GM19395 (cell line): ENCODE measurements at regions not wholly inside any gene's neighbourhood (a gene's known extent, or its start where the extent isn't known, plus 50 kb on each side); places are given as distances from the start of the nearest gene placed in this dataset.

Source experiments
- ATAC-seq: cut with Tn5 transposase; IDR thresholded peaks from one replicate; pipeline ENCODE4 v1.9.1; 2021; ENCODE audit warnings: mild to moderate bottlenecking, moderate library complexity; ENCODE audit not compliant: unreplicated experiment

- no peak for ATAC-seq
Measured at GRCh38 chr4:34766935-34767334, 1477.4 kb downstream of the ARAP2 start.

GRCh38 chr4:34767407-34767806 is 1476.9 kb downstream of the ARAP2 start:
- ATAC-seq = no peak

- ATAC-seq = no peak
Measured at GRCh38 chr4:34771632-34772031, 1472.7 kb downstream of the ARAP2 start.

GRCh38 chr4:34790131-34790530 is 1454.2 kb downstream of the ARAP2 start:
- ATAC-seq = no peak

- ATAC-seq = no peak
Measured at GRCh38 chr4:34791209-34791608, 1453.1 kb downstream of the ARAP2 start.

- ATAC-seq = no peak
Measured at GRCh38 chr4:34800953-34801352, 1443.4 kb downstream of the ARAP2 start.

- ATAC-seq = no peak
Measured at GRCh38 chr4:34814266-34814665, 1430.0 kb downstream of the ARAP2 start.

GRCh38 chr4:34824515-34824914 is 1419.8 kb downstream of the ARAP2 start:
- no peak for ATAC-seq

- no peak for ATAC-seq
Measured at GRCh38 chr4:34826660-34827059, 1417.7 kb downstream of the ARAP2 start.

- no peak for ATAC-seq
Measured at GRCh38 chr4:34845926-34846325, 1398.4 kb downstream of the ARAP2 start.

- ATAC-seq = no peak
Measured at GRCh38 chr4:34850421-34850820, 1393.9 kb downstream of the ARAP2 start.

- no peak for ATAC-seq
Measured at GRCh38 chr4:34850968-34851367, 1393.3 kb downstream of the ARAP2 start.

GRCh38 chr4:34851411-34851810 is 1392.9 kb downstream of the ARAP2 start:
- no peak for ATAC-seq

- ATAC-seq = no peak
Measured at GRCh38 chr4:34854451-34854850, 1389.9 kb downstream of the ARAP2 start.

- no peak for ATAC-seq
Measured at GRCh38 chr4:34861666-34862065, 1382.6 kb downstream of the ARAP2 start.

GRCh38 chr4:34878961-34879360 is 1365.4 kb downstream of the ARAP2 start:
- no peak for ATAC-seq

- no peak for ATAC-seq
Measured at GRCh38 chr4:34880246-34880645, 1364.1 kb downstream of the ARAP2 start.

GRCh38 chr4:34891892-34892291 is 1352.4 kb downstream of the ARAP2 start:
- no peak for ATAC-seq

- no peak for ATAC-seq
Measured at GRCh38 chr4:34893382-34893781, 1350.9 kb downstream of the ARAP2 start.

- ATAC-seq = no peak
Measured at GRCh38 chr4:34920032-34920431, 1324.3 kb downstream of the ARAP2 start.

GRCh38 chr4:34921391-34921790 is 1322.9 kb downstream of the ARAP2 start:
- ATAC-seq = no peak

- ATAC-seq = no peak
Measured at GRCh38 chr4:34922325-34922724, 1322.0 kb downstream of the ARAP2 start.

GRCh38 chr4:34932591-34932990 is 1311.7 kb downstream of the ARAP2 start:
- ATAC-seq = no peak

GRCh38 chr4:34935739-34936138 is 1308.6 kb downstream of the ARAP2 start:
- ATAC-seq = no peak
